ENCODE measurements at regions not wholly inside any gene's neighbourhood (a gene's known extent, or its start where the extent isn't known, plus 50 kb on each side); places are given as distances from the start of the nearest gene placed in this dataset.
A peak's percentile ranks its signal among the peaks of the same experiment; 100 is the strongest.

GRCh38 chr6:28657381-28657768 is 131.7 kb downstream of the GPX5 start:
- no peak for TF ChIP-seq CTCF (IDR thresholded peaks at IDR 0.05; ENCODE audit: insufficient read depth, low read depth, low read length)
- no peak for DNase-seq (ENCODE audit: low read depth)
- no peaks in the 10 kb centered on the region for H3K36me3 ChIP-seq (ENCODE audit: control insufficient read depth, insufficient read depth, low read length)
- H3K4me3 ChIP-seq (ENCODE audit: low read depth, low read length), result peak overlapping the region; percentile 4; the same call in 1 of the 2 replicates
- POLR2A ChIA-PET, result no interaction called here
- CTCF ChIA-PET, result interaction anchor here (1.0 kb wide), 1 partner anchor 8 kb away, joined by 3 read pairs; no protein-coding TSS in a partner anchor
- no peaks in the 10 kb centered on the region; the same call in 1 of the 2 replicates for H3K27me3 ChIP-seq (ENCODE audit: control insufficient read depth, insufficient read depth, low read length)

GRCh38 chr6:28657769-28658465 is 132.2 kb downstream of the GPX5 start:
- Histone ChIP-seq H3K27me3 (ENCODE audit: control insufficient read depth, insufficient read depth, low read length) (no peaks in the 10 kb centered on the region; the same call in 1 of the 2 replicates), H3K36me3 (ENCODE audit: control insufficient read depth, insufficient read depth, low read length) (no peaks in the 10 kb centered on the region), H3K4me3 (ENCODE audit: low read depth, low read length) (peak overlapping the region; percentile 34)
- TF ChIP-seq CTCF (IDR thresholded peaks at IDR 0.05; ENCODE audit: insufficient read depth, low read depth, low read length), result no peak
- POLR2A ChIA-PET, result no interaction called here
- CTCF ChIA-PET, result interaction anchor here (0.9 to 1.0 kb wide), 2 partner anchors 9 to 302 kb away, joined by 3 read pairs; no protein-coding TSS in a partner anchor
- peak; percentile 15 for DNase-seq (ENCODE audit: low read depth)

- H3K4me3 ChIP-seq (ENCODE audit: low read depth, low read length), result peak overlapping the region; percentile 34
- ChIA-PET CTCF (interaction anchor here (0.9 kb wide), 1 partner anchor 302 kb away, joined by 3 read pairs; no protein-coding TSS in a partner anchor), POLR2A (no interaction called here)
- no peaks in the 10 kb centered on the region; the same call in 1 of the 2 replicates for H3K27me3 ChIP-seq (ENCODE audit: control insufficient read depth, insufficient read depth, low read length)
- DNase-seq (ENCODE audit: low read depth), result no peak
- no peaks in the 10 kb centered on the region for H3K36me3 ChIP-seq (ENCODE audit: control insufficient read depth, insufficient read depth, low read length)
- TF ChIP-seq CTCF (IDR thresholded peaks at IDR 0.05; ENCODE audit: insufficient read depth, low read depth, low read length), result no peak
Observed at GRCh38 chr6:28658475-28659249, 133.0 kb downstream of the GPX5 start.

GRCh38 chr6:28659250-28659566 is 133.5 kb downstream of the GPX5 start:
- no peaks in the 10 kb centered on the region for H3K36me3 ChIP-seq (ENCODE audit: control insufficient read depth, insufficient read depth, low read length)
- POLR2A ChIA-PET, result no interaction called here
- H3K27me3 ChIP-seq (ENCODE audit: control insufficient read depth, insufficient read depth, low read length), result no peaks in the 10 kb centered on the region; the same call in 1 of the 2 replicates
- DNase-seq (ENCODE audit: low read depth), result no peak
- CTCF ChIA-PET, result no interaction called here
- H3K4me3 ChIP-seq (ENCODE audit: low read depth, low read length), result peak overlapping the region; percentile 34
- TF ChIP-seq CTCF (IDR thresholded peaks at IDR 0.05; ENCODE audit: insufficient read depth, low read depth, low read length), result no peak

- no peak for TF ChIP-seq CTCF (IDR thresholded peaks at IDR 0.05; ENCODE audit: insufficient read depth, low read depth, low read length)
- CTCF ChIA-PET, result interaction anchor here (1.8 kb wide), 1 partner anchor 55 kb away, joined by 4 read pairs; no protein-coding TSS in a partner anchor
- POLR2A ChIA-PET, result no interaction called here
- no peaks in the 10 kb centered on the region for H3K27me3 ChIP-seq (ENCODE audit: control insufficient read depth, insufficient read depth, low read length)
- H3K4me3 ChIP-seq (ENCODE audit: low read depth, low read length), result no peak overlapping the region
- DNase-seq (ENCODE audit: low read depth), result no peak
- no peaks in the 10 kb centered on the region for H3K36me3 ChIP-seq (ENCODE audit: control insufficient read depth, insufficient read depth, low read length)
Observed at GRCh38 chr6:28661097-28661713, 135.5 kb downstream of the GPX5 start.
